ENCODE measurements at regions not wholly inside any gene's neighbourhood (a gene's known extent, or its start where the extent isn't known, plus 50 kb on each side); places are given as distances from the start of the nearest gene placed in this dataset.

DNA sequence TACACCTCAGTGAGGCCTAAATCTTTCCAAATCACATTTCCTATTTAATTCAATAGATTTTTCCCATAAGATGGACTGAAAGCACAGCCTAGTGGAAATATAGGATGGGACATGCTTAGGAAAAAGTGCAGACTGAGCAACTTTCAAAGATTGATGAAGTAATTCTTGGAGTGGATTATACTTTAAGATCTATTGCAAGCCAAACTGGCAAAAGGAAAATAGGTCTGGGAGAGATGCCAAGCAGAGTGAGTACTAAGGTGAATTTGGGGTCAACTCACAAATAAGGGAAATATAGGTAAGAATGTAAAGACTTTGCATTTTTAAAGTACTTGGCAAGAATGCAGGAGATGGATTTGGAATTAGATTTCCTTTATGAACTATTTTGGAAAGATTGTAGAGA lies 170.2 kb upstream of the FOXG1 start:
- H3K9me3 ChIP-seq: no peaks in the 10 kb centered on the region
- H3K4me3 ChIP-seq (ENCODE audit: low read depth, low read length): no peak overlapping the region
- no peak for DNase-seq
- no peaks in the 10 kb centered on the region for H3K27me3 ChIP-seq
- H3K4me1 ChIP-seq: no peaks in the 10 kb centered on the region
- no peaks in the 10 kb centered on the region for H3K36me3 ChIP-seq
- TF ChIP-seq, protein P1, sequence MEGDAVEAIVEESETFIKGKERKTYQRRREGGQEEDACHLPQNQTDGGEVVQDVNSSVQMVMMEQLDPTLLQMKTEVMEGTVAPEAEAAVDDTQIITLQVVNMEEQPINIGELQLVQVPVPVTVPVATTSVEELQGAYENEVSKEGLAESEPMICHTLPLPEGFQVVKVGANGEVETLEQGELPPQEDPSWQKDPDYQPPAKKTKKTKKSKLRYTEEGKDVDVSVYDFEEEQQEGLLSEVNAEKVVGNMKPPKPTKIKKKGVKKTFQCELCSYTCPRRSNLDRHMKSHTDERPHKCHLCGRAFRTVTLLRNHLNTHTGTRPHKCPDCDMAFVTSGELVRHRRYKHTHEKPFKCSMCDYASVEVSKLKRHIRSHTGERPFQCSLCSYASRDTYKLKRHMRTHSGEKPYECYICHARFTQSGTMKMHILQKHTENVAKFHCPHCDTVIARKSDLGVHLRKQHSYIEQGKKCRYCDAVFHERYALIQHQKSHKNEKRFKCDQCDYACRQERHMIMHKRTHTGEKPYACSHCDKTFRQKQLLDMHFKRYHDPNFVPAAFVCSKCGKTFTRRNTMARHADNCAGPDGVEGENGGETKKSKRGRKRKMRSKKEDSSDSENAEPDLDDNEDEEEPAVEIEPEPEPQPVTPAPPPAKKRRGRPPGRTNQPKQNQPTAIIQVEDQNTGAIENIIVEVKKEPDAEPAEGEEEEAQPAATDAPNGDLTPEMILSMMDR (IDR thresholded peaks at IDR 0.05; ENCODE audit: low read depth, low read length): no peak

- Histone ChIP-seq H3K4me3 (ENCODE audit: low read depth, low read length) (no peak overlapping the region), H3K9me3 (no peaks in the 10 kb centered on the region), H3K36me3 (no peaks in the 10 kb centered on the region), H3K27me3 (no peaks in the 10 kb centered on the region), H3K4me1 (no peaks in the 10 kb centered on the region)
- DNase-seq: no peak
- TF ChIP-seq, protein P1 (IDR thresholded peaks at IDR 0.05; ENCODE audit: low read depth, low read length): no peak
Measured at GRCh38 chr14:28599191-28599590, 167.4 kb upstream of the FOXG1 start.

- no peaks in the 10 kb centered on the region for H3K36me3 ChIP-seq
- H3K4me1 ChIP-seq: no peaks in the 10 kb centered on the region
- no peak for DNase-seq
- TF ChIP-seq, protein P1 (IDR thresholded peaks at IDR 0.05; ENCODE audit: low read depth, low read length): no peak
- H3K9me3 ChIP-seq: no peaks in the 10 kb centered on the region
- H3K4me3 ChIP-seq (ENCODE audit: low read depth, low read length): no peak overlapping the region
- H3K27me3 ChIP-seq: no peaks in the 10 kb centered on the region
Measured at GRCh38 chr14:28599605-28600004, 167.0 kb upstream of the FOXG1 start.

DNA sequence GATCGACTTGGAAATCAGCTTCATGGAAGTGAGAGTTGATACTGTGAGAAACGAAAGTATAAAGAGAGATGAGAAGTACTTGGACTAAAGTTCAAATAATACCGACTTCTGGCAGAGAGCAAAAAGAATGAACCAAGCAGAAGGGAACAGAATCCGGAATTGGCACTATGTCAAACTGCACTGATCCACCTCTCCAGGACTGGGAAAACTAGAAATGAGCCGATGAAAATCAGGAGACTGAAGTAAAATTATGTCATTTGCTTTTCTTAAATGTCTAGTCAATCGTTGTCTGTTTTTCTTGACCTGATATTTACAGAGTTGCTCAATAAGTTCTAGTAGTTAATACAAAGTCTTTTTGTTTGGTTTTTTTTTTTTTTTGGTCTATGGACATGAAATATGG lies 163.0 kb upstream of the FOXG1 start:
- Histone ChIP-seq H3K4me1 (no peaks in the 10 kb centered on the region), H3K27me3 (no peaks in the 10 kb centered on the region), H3K4me3 (ENCODE audit: low read depth, low read length) (no peak overlapping the region), H3K9me3 (no peaks in the 10 kb centered on the region), H3K36me3 (no peaks in the 10 kb centered on the region)
- TF ChIP-seq, protein P1 (IDR thresholded peaks at IDR 0.05; ENCODE audit: low read depth, low read length): no peak
- no peak for DNase-seq

DNA sequence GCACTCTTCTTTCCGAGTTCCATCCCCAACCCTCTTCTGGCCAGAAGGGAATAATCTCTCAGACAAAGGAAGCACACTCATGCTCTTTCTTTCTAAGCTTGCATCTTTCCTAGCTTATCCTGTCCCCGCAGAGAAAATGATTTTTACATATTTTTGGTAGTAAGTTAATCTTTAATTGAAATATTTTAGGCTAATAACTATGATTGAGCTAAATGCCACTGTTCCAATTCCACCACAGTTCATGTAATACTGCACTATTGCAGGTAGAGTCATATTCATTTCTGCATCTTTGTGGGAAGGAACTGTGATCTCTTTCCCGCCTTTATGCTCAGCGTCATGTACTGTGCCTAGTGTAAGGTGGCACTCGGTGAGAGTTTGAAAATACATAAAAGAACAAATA lies 158.9 kb upstream of the FOXG1 start:
- Histone ChIP-seq H3K9me3 (no peaks in the 10 kb centered on the region), H3K4me1 (no peaks in the 10 kb centered on the region), H3K36me3 (no peaks in the 10 kb centered on the region), H3K27me3 (no peaks in the 10 kb centered on the region), H3K4me3 (ENCODE audit: low read depth, low read length) (no peak overlapping the region)
- TF ChIP-seq, protein P1 (IDR thresholded peaks at IDR 0.05; ENCODE audit: low read depth, low read length): no peak
- DNase-seq: no peak

DNA sequence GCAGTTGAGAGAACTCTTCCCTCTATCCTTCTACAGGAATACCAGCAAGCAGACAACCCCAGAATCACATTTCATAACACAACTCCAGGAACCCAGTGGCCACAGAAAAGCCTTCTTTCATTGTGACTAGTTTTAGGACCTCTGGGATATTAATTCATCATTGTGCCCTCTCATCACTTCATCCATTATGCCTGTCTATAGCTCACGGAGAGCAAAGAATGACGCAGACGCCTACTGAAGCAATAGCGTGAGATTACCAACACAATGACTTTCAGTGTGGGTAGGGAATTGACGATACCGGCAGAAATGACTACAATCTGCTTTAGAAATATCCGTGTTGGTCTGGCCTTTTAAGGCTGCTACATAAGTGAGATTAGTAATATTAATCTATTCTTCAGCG lies 158.1 kb upstream of the FOXG1 start:
- Histone ChIP-seq H3K4me3 (ENCODE audit: low read depth, low read length) (no peak overlapping the region), H3K4me1 (no peaks in the 10 kb centered on the region), H3K36me3 (no peaks in the 10 kb centered on the region), H3K9me3 (no peaks in the 10 kb centered on the region), H3K27me3 (no peaks in the 10 kb centered on the region)
- TF ChIP-seq, protein P1 (IDR thresholded peaks at IDR 0.05; ENCODE audit: low read depth, low read length): no peak
- no peak for DNase-seq
